ENCODE measurements at regions not wholly inside any gene's neighbourhood (a gene's known extent, or its start where the extent isn't known, plus 50 kb on each side); places are given as distances from the start of the nearest gene placed in this dataset.

GRCh38 chr1:229950908-229951307 is 116.1 kb upstream of the GALNT2 start:
- CTCF ChIA-PET: no interaction called here
- Histone ChIP-seq H3K27ac (ENCODE audit: extremely low read depth, low read depth, low read length) (no peak overlapping the region), H3K9me3 (ENCODE audit: control insufficient read depth, insufficient read depth, low read depth, low read length) (no peaks in the 10 kb centered on the region), H3K4me1 (ENCODE audit: control insufficient read depth, insufficient read depth, low read length) (no peaks in the 10 kb centered on the region), H3K4me3 (ENCODE audit: low read depth, low read length) (no peak overlapping the region), H3K36me3 (ENCODE audit: control insufficient read depth in 2 of 2, insufficient read depth in 1 of 2, low read length in 2 of 2) (no peaks in the 10 kb centered on the region)
- peak; percentile 57; the same call in 1 of the 2 replicates for TF ChIP-seq BCL6B (tag by site-specific recombination; IDR thresholded peaks at IDR 0.05)
- peak; percentile 68; the same call in 1 of the 2 replicates for TF ChIP-seq SCRT2 (tag by site-specific recombination; IDR thresholded peaks at IDR 0.05)
- TF ChIP-seq PRDM10 (tag by site-specific recombination; IDR thresholded peaks at IDR 0.05): no peak
- POLR2A ChIA-PET: no interaction called here

- H3K36me3 ChIP-seq (ENCODE audit: control insufficient read depth in 2 of 2, insufficient read depth in 1 of 2, low read length in 2 of 2): no peaks in the 10 kb centered on the region
- H3K9me3 ChIP-seq (ENCODE audit: control insufficient read depth, insufficient read depth, low read depth, low read length): no peaks in the 10 kb centered on the region
- TF ChIP-seq ZBTB20 (tag by site-specific recombination; IDR thresholded peaks at IDR 0.05): no peak
- no peak for TF ChIP-seq ZNF837 (tag by site-specific recombination; IDR thresholded peaks at IDR 0.05)
- 0 out of 2 replicates have a peak, but pooled peaks have one; percentile 10 for TF ChIP-seq ZNF157 (tag by site-specific recombination; IDR thresholded peaks at IDR 0.05)
- ChIA-PET CTCF (no interaction called here), POLR2A (no interaction called here)
- no peaks in the 10 kb centered on the region for H3K4me1 ChIP-seq (ENCODE audit: control insufficient read depth, insufficient read depth, low read length)
- no peak overlapping the region for H3K4me3 ChIP-seq (ENCODE audit: low read depth, low read length)
- no peak overlapping the region for H3K27ac ChIP-seq (ENCODE audit: extremely low read depth, low read depth, low read length)
Measured at GRCh38 chr1:229951856-229952534, 115.0 kb upstream of the GALNT2 start.

GRCh38 chr1:229952670-229953520 is 114.1 kb upstream of the GALNT2 start:
- no peaks in the 10 kb centered on the region for H3K4me1 ChIP-seq (ENCODE audit: control insufficient read depth, insufficient read depth, low read length)
- no peak overlapping the region for H3K27ac ChIP-seq (ENCODE audit: extremely low read depth, low read depth, low read length)
- no peaks in the 10 kb centered on the region for H3K36me3 ChIP-seq (ENCODE audit: control insufficient read depth in 2 of 2, insufficient read depth in 1 of 2, low read length in 2 of 2)
- no peak overlapping the region for H3K4me3 ChIP-seq (ENCODE audit: low read depth, low read length)
- H3K9me3 ChIP-seq (ENCODE audit: control insufficient read depth, insufficient read depth, low read depth, low read length): no peaks in the 10 kb centered on the region
- ChIA-PET POLR2A (no interaction called here), CTCF (interaction anchor here (0.6 to 1.1 kb wide), 2 partner anchors 104 to 460 kb away, joined by 4 to 6 read pairs; no protein-coding TSS in a partner anchor)
- TF ChIP-seq GLIS1 (tag by site-specific recombination; IDR thresholded peaks at IDR 0.05) (no peak), ZNF324 (tag by site-specific recombination; IDR thresholded peaks at IDR 0.05) (no peak), ZNF837 (tag by site-specific recombination; IDR thresholded peaks at IDR 0.05) (no peak), SP7 (tag by site-specific recombination; IDR thresholded peaks at IDR 0.05) (no peak), PRDM2 (tag by site-specific recombination; IDR thresholded peaks at IDR 0.05; ENCODE audit: borderline replicate concordance) (no peak), ZNF76 (tag by site-specific recombination; IDR thresholded peaks at IDR 0.05; ENCODE audit: borderline replicate concordance, low read depth) (no peak), ZBTB8A (tag by site-specific recombination; IDR thresholded peaks at IDR 0.05) (no peak), SALL2 (tag by site-specific recombination; IDR thresholded peaks at IDR 0.05; ENCODE audit: borderline replicate concordance) (no peak), ZNF585B (tag by site-specific recombination; IDR thresholded peaks at IDR 0.05) (no peak), ZSCAN4 (tag by site-specific recombination; IDR thresholded peaks at IDR 0.05) (no peak), ZBTB17 (tag by site-specific recombination; IDR thresholded peaks at IDR 0.05) (no peak), ZBTB20 (tag by site-specific recombination; IDR thresholded peaks at IDR 0.05) (no peak), KLF16 (tag by site-specific recombination; IDR thresholded peaks at IDR 0.05) (no peak)

Data from HEK293 (cell line).